Fibroblast of skin of abdomen (primary cell): ENCODE measurements at regions not wholly inside any gene's neighbourhood (a gene's known extent, or its start where the extent isn't known, plus 50 kb on each side); places are given as distances from the start of the nearest gene placed in this dataset.
"Not testable (repeated sequence)": the region's sequence is repeated elsewhere in the genome, so short reads cannot be mapped to it uniquely, and the experiment has no call there.

Experiments used
- DNase-seq: peaks from one replicate; pipeline ENCODE4 v3.0.0-alpha.2; 2013

GRCh38 chr13:56009418-56009817 is 1131.3 kb upstream of the PRR20A start:
- no peak for DNase-seq

GRCh38 chr13:56012644-56013043 is 1128.1 kb upstream of the PRR20A start:
- no peak for DNase-seq

DNA sequence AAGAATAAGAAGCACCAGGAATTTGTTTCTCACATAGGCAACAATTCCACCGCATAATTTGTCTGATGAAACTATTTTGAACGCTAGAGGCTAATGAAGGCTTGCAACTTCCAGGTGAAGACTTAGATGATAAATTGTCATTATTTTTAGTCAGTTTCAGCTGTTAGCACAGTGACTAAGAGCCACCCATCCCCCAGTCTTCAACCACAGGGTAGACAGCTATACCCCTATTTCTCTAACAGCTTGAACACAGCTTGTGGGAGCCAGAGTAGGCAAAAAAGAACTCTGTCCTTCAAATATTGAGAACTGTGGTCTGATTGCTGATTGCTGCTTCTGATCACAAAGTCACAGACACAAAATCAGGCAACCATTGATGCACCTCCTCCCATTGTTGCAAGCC is 1124.8 kb upstream of the PRR20A start:
- DNase-seq, result no peak

- DNase-seq, result no peak
These were observed 1121.1 kb upstream of the PRR20A start for GRCh38 chr13:56019606-56020005.

GRCh38 chr13:56020425-56020824 is 1120.3 kb upstream of the PRR20A start:
- no peak for DNase-seq

GRCh38 chr13:56039992-56040391 is 1100.7 kb upstream of the PRR20A start:
- no peak for DNase-seq

GRCh38 chr13:56066321-56066720 is 1074.4 kb upstream of the PRR20A start:
- DNase-seq, result no peak

- no peak for DNase-seq
These were observed 1038.1 kb upstream of the PRR20A start for GRCh38 chr13:56102641-56103040.

DNA sequence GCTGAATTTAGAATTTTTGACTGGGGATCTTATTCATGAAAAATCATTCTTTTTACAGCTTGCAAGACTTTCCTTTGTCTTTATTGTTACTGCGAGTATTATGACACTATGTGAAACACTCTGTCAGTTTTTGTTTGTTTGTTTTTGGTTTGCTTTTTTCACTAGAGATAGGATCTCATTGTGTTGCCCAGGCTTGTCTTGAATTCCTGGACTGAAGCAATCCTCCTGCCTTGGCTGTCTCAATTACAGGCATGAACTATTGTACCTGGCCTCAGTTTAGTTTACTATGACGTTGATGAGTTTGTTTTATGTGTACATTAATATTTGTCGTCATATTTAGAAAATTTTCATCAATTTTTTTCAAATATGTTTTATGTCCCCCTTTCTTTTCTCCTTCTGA is 1030.0 kb upstream of the PRR20A start:
- no peak for DNase-seq

DNA sequence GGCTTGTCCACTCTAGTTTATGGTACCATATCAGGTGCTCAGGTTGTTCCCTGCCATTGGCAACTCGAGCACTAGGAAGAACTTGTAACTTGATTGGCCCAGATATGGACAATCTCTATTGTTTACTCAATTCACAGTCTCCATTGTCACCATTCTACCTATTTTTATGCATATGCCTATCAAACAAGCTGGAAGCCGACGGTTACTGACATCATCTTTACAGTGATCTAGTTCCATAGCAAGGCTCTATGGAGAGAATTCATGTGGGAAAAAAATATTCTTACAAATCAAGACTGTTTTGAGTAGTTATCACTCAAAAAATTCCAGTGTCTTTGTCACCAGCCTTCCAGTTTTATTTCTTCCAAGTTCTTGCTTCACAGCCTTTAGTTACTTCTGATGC is 1006.2 kb upstream of the PRR20A start:
- no peak for DNase-seq

GRCh38 chr13:56166864-56167263 is 973.9 kb upstream of the PRR20A start:
- no peak for DNase-seq

- no peak for DNase-seq
These were observed 972.1 kb upstream of the PRR20A start for GRCh38 chr13:56168581-56168980.

DNA sequence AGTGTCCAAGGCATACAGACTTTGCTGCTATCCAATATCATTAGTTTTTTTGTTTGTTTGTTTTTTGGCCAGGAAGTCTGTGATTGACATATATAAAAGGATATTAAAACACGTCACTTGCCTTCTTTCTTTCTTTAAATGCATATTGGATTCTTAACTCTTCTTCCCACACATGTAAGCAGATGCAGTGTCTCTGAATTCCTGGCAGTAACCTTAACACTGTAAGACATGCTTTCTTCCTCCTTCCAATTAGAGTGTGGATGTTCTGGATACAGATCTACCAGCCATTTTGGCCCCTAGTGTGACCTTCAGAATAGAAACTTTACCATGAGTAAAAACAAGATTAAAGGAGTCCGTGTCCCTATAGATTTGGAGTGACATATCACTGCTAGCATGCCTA is 967.4 kb upstream of the PRR20A start:
- no peak for DNase-seq

- no peak for DNase-seq
These were observed 958.1 kb upstream of the PRR20A start for GRCh38 chr13:56182598-56182997.

DNA sequence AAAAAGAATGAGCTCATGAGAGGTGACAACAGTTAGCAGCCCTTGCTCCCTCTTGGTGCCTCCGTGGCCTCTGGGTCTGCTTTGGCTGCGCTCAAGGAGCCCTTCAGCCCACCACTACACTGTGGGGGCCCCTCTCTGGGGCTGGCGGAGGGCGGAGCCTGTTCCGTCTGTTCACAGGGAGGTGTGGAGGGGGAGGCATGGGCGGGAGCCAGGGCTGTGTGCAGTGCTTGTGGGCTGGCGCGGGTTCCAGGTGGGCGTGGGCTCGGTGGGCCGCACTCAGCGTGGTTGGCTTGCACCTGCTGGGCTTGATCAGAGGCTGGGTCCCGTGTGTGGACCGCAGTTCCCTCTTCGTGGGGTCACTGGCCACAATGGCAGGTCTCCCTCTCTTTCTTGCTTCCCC is 953.4 kb upstream of the PRR20A start:
- no peak for DNase-seq

- not testable (repeated sequence) for DNase-seq
These were observed 952.1 kb upstream of the PRR20A start for GRCh38 chr13:56188582-56188981.

DNA sequence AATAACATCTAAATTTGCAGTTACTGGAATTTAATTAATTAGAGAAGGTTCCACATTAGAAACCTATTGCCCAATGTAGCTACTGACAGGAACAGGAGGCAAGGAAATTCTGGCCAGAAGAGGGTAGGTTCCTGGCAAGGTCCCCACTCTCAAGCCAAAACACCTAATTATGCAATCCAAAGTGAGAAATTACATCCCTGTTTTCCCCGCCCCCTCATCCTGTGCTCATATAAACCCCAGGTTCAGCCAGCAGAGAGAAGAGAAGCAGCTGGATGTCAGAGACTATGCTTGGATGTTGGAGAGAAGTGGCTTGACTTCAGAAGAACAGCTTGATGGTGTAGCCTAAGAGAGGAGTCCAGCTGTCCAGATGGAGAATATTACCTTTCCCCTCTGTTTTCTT is 951.3 kb upstream of the PRR20A start:
- no peak for DNase-seq

DNA sequence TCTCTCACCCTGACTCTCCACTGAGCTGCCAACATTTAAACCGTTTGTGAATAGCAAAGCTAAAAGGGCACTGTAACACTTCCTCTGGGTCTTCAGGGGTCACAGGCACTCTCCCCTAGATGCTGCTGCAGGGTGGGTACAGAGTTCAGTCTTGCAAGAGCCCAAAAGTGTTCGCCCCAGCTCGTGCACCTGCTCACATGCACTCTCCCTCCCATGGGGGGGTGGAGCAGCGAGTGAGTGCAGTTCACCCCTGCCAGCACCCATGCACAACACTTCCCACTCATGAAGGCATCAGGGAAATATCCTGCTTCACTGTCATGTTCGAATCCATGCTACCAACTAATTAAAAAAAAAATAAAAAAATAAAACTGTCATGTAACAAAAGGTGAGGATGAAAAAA is 950.7 kb upstream of the PRR20A start:
- DNase-seq, result no peak

GRCh38 chr13:56198350-56198749 is 942.4 kb upstream of the PRR20A start:
- DNase-seq, result no peak

DNA sequence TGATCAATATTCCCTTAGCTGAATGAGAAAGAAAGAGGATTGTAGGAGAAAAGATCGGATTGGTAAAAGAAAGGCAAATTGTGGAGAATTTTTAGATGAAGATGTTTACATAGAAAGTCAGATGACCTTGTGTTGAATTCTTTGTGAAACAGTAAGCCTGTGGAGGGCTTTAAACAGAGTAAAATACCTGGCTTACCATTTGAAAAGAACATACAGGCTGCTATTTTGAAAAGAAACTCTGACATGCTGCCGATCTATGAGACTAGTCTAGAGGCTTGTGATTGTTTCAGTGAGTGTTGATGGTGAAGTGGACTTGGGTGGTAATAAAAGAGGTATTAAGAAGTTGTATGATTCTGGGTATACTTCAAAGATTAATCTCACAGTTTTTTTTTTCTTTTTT is 938.9 kb upstream of the PRR20A start:
- no peak for DNase-seq

- no peak for DNase-seq
These were observed 924.5 kb upstream of the PRR20A start for GRCh38 chr13:56216221-56216620.

GRCh38 chr13:56247692-56248091 is 893.0 kb upstream of the PRR20A start:
- no peak for DNase-seq

GRCh38 chr13:56271686-56272085 is 869.0 kb upstream of the PRR20A start:
- DNase-seq, result no peak

- no peak for DNase-seq
These were observed 857.4 kb upstream of the PRR20A start for GRCh38 chr13:56283262-56283828.

DNA sequence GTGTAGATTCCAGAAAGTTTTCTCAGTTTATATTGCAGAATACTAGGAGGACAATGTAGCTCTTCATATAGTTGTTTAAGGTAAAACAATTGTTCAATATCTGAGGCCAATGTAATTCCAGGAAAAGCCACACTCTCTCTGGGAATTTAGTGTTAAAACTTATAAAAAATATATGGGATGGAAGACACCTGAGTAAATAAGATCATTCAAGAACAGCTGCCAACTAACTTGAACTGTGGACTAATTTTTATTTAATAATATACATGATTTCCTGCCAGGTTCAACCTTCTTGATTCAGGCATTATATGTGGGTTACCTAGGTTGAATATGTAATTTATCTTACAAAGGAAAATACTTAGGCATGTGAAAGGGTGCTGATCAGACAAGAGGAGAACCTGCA is 841.1 kb upstream of the PRR20A start:
- no peak for DNase-seq

- DNase-seq, result no peak
These were observed 826.0 kb upstream of the PRR20A start for GRCh38 chr13:56314765-56315164.
